DMS53 treated with DMSO at 0.1 percent for 48 hours (cell line): ENCODE measurements at regions not wholly inside any gene's neighbourhood (a gene's known extent, or its start where the extent isn't known, plus 50 kb on each side); places are given as distances from the start of the nearest gene placed in this dataset.
A peak's percentile ranks its signal among the peaks of the same experiment; 100 is the strongest.
"Not testable (repeated sequence)": the region's sequence is repeated elsewhere in the genome, so short reads cannot be mapped to it uniquely, and the experiment has no call there.

ENCODE experiments used
- DNase-seq: peaks from one replicate; lab custom pipeline; 2025; ENCODE audit not compliant: unreplicated experiment; lab: John Stamatoyannopoulos, UW

- no peak for DNase-seq
These were observed 114.3 kb upstream of the ETV6 start for GRCh38 chr12:11535127-11535526.

- no peak for DNase-seq
These were observed 110.3 kb upstream of the ETV6 start for GRCh38 chr12:11539156-11539555.

GRCh38 chr12:11540156-11540555 is 109.3 kb upstream of the ETV6 start:
- DNase-seq, result no peak

DNA sequence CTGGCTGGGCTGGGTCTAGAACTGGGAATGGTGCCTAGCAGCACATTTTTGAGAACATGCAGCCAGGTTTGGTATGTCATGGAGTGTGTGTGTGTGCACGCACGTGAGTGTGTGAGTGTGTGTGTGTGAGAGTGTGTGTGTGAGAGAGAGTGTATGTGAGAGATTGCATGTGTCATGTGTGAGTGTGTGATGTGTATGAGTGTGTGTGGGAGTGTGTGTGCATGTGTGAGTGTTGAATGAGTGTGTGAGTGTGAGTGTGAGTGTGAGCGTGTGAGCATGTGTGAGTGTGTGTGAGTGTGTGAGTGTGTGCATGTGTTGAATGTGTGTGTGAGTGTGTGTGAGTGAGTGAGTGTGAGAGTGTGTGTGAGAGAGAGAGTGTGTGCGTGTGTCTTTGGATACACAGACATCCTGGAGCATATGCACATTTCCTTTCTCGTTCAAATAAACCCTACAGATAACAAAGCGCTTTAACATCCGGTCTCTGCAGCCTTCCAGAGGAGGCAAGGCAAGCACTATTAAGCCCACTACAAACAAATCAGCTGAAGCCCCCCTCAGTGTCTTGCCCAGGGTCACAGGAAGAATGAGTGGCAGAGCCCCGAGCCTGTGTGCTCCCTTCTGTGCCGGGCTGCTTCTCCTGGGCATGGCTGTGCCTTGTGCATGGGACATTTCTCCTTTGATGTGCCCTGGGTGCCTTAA is 108.7 kb upstream of the ETV6 start:
- DNase-seq, result no peak

DNA sequence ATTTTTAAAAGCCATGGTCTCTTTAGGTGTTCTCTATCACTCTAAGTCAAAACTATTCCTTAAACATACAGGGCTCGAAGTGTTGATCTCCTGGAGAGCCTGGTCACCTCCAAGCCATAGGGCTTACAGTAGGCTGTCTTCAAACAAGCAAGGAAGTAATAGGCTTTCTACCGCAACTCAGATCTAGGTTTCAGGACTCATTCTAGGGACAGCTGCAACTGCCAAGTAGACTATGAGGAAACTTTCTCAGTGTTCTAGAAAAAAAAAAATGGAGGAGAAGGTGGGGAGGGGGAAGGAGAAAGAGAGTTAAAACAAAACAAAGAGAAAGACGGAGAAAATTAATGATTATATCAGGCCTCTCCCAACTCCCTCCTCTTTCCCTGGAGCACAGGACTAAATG is 106.9 kb upstream of the ETV6 start:
- DNase-seq, result no peak

GRCh38 chr12:11543457-11544158 is 105.9 kb upstream of the ETV6 start:
- DNase-seq, result no peak

GRCh38 chr12:11545484-11546330 is 103.8 kb upstream of the ETV6 start:
- DNase-seq, result no peak

GRCh38 chr12:11546582-11547270 is 102.7 kb upstream of the ETV6 start:
- DNase-seq, result not testable (repeated sequence)

GRCh38 chr12:11547271-11547646 is 102.2 kb upstream of the ETV6 start:
- not testable (repeated sequence) for DNase-seq

GRCh38 chr12:11549119-11549518 is 100.4 kb upstream of the ETV6 start:
- no peak for DNase-seq

DNA sequence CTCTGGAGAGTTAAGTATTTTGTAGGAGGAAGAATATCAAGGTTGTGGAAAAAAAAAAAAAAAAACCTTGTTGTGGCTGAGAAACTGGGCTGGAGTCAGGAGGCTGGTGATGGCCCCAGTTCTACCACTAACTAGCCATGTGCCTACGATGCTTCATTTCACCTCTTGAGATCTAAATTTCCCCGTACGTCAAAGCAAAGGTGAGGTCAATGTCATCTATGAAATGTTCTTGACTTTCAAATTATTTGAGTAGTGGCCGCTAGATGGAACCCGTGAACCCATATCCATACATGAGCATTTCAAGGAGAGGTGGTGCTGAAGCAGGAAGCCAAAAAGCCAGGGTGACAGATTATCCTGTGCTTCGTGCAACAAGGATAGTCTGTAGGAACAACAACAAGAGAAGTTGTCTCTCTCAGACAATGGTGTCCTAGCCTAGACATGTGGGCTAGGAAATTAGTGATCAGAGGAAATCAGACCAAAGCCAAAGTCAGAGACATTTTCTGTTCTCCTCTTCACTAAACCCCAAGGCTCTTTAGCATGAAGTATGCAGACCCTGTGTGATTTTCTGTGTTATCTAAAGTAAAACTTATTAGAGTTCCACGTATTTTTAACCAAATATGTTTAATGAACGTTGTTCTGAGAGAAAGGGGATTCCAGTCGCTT is 95.5 kb upstream of the ETV6 start:
- peak; percentile 96 for DNase-seq

GRCh38 chr12:11555195-11555594 is 94.3 kb upstream of the ETV6 start:
- no peak for DNase-seq

- no peak for DNase-seq
These were observed 93.5 kb upstream of the ETV6 start for GRCh38 chr12:11555743-11556625.

GRCh38 chr12:11556682-11557081 is 92.8 kb upstream of the ETV6 start:
- no peak for DNase-seq

DNA sequence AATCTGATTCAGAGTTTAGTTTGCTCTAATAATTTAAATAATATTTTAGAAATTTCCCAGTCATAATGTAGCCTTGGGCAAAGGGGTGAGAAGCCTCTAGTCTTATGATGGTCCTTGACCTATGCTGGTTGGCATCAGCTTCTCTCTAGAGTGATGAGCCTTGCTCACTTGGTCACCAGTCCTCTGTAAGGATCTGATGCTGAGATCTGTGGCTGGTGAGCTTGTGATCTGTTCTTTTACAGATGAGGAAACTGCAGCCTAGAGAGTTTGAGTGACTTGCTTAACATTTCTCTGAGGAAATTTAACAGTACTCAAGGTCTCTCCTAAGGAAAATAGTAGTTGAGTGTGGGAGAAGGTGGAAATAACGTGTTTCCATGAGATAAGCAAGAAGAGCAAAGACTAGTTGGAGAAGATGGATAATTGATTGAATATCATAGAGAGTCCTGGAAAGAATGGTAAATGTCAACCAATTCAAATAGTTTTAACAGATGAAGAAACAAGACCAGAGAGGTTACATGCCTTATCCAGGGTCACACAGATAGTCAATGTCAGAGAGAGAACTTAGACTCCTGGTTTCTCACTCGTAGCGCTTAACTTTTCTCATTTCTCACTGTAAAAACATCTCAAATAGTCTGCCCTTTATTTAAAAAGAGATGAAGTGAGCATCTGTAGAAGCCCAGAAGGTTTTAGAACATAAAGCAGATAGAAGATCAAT is 89.7 kb upstream of the ETV6 start:
- no peak for DNase-seq

- no peak for DNase-seq
These were observed 88.1 kb upstream of the ETV6 start for GRCh38 chr12:11561411-11561810.

GRCh38 chr12:11563785-11564739 is 85.4 kb upstream of the ETV6 start:
- no peak for DNase-seq
